H1 (cell line): ENCODE measurements at regions not wholly inside any gene's neighbourhood (a gene's known extent, or its start where the extent isn't known, plus 50 kb on each side); places are given as distances from the start of the nearest gene placed in this dataset.
"Not testable (repeated sequence)": the region's sequence is repeated elsewhere in the genome, so short reads cannot be mapped to it uniquely, and the experiment has no call there.

Experiments
- BRCA1 ChIP-seq: IDR thresholded peaks from 2 replicates; pipeline ENCODE4 v1.6.1; 2012; ENCODE audit warnings: low read depth, low read length, improper control_type of control experiment
- POU5F1 ChIP-seq: IDR thresholded peaks from 2 replicates; pipeline ENCODE4 v1.6.1; 2011; ENCODE audit warnings: low read depth, mild to moderate bottlenecking, low read length, moderate library complexity
- TF ChIP-seq, protein P1 (sequence below), 3 experiments: IDR thresholded peaks; 1 replicate in 2 of 3; 2 replicates in 1 of 3; pipeline versions ENCODE4 v1.5.1 to v1.6.1; 2011; ENCODE audit warnings: low read length in 3 of 3, mild to moderate bottlenecking in 3 of 3, inconsistent platforms in 2 of 3, low read depth in 1 of 3, moderate library complexity in 1 of 3; ENCODE audit not compliant: insufficient read depth in 1 of 3; ENCODE audit errors: control extremely low read depth in 1 of 3

DNA sequence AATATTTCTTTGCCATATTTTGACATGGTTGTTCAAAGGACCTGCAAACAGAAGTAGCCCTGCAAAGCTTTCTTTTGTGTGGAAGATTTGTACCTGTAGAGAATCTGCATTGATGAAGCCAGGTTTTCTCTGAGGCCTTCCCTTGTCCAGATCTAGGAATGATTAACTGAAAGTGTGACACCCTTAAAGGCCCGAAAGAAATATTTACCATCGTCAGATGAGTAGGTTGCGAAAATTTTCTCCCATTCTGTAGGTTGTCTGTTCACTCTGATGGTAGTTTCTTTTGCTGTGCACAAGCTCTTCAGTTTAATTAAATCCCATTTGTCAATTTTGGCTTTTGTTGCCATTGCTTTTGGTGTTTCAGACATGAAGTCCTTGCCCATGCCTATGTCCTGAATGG, 439.0 kb downstream of the SMARCA1 start:
- TF ChIP-seq BRCA1, POU5F1: not testable (repeated sequence)
- TF ChIP-seq, protein P1, sequence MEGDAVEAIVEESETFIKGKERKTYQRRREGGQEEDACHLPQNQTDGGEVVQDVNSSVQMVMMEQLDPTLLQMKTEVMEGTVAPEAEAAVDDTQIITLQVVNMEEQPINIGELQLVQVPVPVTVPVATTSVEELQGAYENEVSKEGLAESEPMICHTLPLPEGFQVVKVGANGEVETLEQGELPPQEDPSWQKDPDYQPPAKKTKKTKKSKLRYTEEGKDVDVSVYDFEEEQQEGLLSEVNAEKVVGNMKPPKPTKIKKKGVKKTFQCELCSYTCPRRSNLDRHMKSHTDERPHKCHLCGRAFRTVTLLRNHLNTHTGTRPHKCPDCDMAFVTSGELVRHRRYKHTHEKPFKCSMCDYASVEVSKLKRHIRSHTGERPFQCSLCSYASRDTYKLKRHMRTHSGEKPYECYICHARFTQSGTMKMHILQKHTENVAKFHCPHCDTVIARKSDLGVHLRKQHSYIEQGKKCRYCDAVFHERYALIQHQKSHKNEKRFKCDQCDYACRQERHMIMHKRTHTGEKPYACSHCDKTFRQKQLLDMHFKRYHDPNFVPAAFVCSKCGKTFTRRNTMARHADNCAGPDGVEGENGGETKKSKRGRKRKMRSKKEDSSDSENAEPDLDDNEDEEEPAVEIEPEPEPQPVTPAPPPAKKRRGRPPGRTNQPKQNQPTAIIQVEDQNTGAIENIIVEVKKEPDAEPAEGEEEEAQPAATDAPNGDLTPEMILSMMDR (IDR thresholded peaks at IDR 0.05; ENCODE audit: control extremely low read depth in 1 of 3, insufficient read depth in 1 of 3, low read depth in 1 of 3, low read length in 3 of 3), result not testable (repeated sequence)
